Adrenal gland (tissue), 5 donors: ENCODE measurements at regions not wholly inside any gene's neighbourhood (a gene's known extent, or its start where the extent isn't known, plus 50 kb on each side); places are given as distances from the start of the nearest gene placed in this dataset.

Experiments
- POLR2A ChIP-seq, 2 donors: fragments of 450-650 bp; IDR thresholded peaks; one replicate each; pipeline ENCODE4 v1.6.1; 2017; ENCODE audit warnings: antibody characterized with exemption in 2 of 2, mild to moderate bottlenecking in 2 of 2, moderate library complexity in 1 of 2
- TF ChIP-seq, protein P1 (sequence below), 6 experiments: fragments of 450-650 bp in 4 of 6; fragments of 200-600 bp in 2 of 6; sonication (generic) in 1 of 6; IDR thresholded peaks; 1 replicate in 5 of 6; 2 replicates in 1 of 6; pipeline versions ENCODE4 v1.5.1 to v1.8.0; 2016 to 2021; ENCODE audit warnings: antibody characterized with exemption in 6 of 6, mild to moderate bottlenecking in 2 of 6, moderate library complexity in 1 of 6
- donor health status: DM: no; HTN: no; CAD: no.

DNA sequence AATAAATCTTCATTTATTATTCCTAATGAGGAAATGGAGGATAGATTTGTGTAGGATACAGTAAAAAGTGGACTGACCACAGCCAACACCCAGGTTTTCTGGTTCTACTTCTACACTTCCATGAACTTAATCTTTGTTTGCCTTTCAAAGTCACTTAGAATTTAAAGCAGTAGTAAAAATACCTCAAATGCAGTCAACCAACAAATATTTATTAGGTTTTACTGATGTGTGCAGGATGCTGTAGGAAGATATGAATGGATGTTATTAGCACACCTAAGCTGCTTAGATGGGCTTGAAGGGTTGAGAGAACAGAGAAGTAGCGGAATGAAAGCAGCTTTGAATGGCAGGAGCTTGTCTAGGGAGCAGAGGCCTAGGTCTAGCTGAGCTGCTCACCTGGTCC lies 201.1 kb downstream of the PALM2AKAP2 start:
- TF ChIP-seq, protein P1, sequence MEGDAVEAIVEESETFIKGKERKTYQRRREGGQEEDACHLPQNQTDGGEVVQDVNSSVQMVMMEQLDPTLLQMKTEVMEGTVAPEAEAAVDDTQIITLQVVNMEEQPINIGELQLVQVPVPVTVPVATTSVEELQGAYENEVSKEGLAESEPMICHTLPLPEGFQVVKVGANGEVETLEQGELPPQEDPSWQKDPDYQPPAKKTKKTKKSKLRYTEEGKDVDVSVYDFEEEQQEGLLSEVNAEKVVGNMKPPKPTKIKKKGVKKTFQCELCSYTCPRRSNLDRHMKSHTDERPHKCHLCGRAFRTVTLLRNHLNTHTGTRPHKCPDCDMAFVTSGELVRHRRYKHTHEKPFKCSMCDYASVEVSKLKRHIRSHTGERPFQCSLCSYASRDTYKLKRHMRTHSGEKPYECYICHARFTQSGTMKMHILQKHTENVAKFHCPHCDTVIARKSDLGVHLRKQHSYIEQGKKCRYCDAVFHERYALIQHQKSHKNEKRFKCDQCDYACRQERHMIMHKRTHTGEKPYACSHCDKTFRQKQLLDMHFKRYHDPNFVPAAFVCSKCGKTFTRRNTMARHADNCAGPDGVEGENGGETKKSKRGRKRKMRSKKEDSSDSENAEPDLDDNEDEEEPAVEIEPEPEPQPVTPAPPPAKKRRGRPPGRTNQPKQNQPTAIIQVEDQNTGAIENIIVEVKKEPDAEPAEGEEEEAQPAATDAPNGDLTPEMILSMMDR (IDR thresholded peaks at IDR 0.05) = no peak
- TF ChIP-seq POLR2A (IDR thresholded peaks at IDR 0.05) = no peak
